MCF 10A (cell line): ENCODE measurements at regions not wholly inside any gene's neighbourhood (a gene's known extent, or its start where the extent isn't known, plus 50 kb on each side); places are given as distances from the start of the nearest gene placed in this dataset.

Experiments
- BruUV-seq: library from RNA; stranded (reverse); fragments of 400-500 nt; replicated peaks from 2 replicates; lab custom pipeline; 2021; lab: Mats Ljungman, UMichigan
- CTCF ChIA-PET: fragments of 300-600 bp; sonication (Branson Sonifier 250); formaldehyde crosslinking; extraction: SDS; loops from one replicate; lab custom pipeline; 2021; ENCODE audit warnings: antibody characterized with exemption, inconsistent platforms; lab: Yijun Ruan, JAX
- POLR2A ChIA-PET: fragments of 300-600, 350-650 bp; sonication (Branson Sonifier 250); formaldehyde crosslinking; extraction: SDS; loops from one replicate; lab custom pipeline; 2020; ENCODE audit warnings: antibody characterized with exemption, inconsistent platforms; lab: Yijun Ruan, JAX
- DNase-seq: peaks from one replicate; pipeline ENCODE4 v3.0.0-alpha.2; 2018; ENCODE audit not compliant: unreplicated experiment
- H3K27ac Mint-ChIP-seq: one replicate; pipeline ENCODE4 v1.8.0; 2022; ENCODE audit warnings: mild to moderate bottlenecking, low read depth, mixed read lengths; ENCODE audit not compliant: unreplicated experiment
- H3K27me3 Mint-ChIP-seq: one replicate; pipeline ENCODE4 v1.8.0; 2022; ENCODE audit warnings: mixed read lengths; ENCODE audit not compliant: insufficient read depth, unreplicated experiment
- H3K36me3 Mint-ChIP-seq: one replicate; pipeline ENCODE4 v1.8.0; 2022; ENCODE audit warnings: mild to moderate bottlenecking, moderate library complexity, mixed read lengths; ENCODE audit not compliant: insufficient read depth, unreplicated experiment
- H3K4me1 Mint-ChIP-seq: one replicate; pipeline ENCODE4 v1.8.0; 2022; ENCODE audit warnings: mixed read lengths; ENCODE audit not compliant: insufficient read depth, unreplicated experiment
- H3K4me3 Mint-ChIP-seq: one replicate; pipeline ENCODE4 v1.8.0; 2022; ENCODE audit warnings: mild to moderate bottlenecking, moderate library complexity, mixed read lengths; ENCODE audit not compliant: unreplicated experiment
- H3K9me3 Mint-ChIP-seq: one replicate; pipeline ENCODE4 v1.8.0; 2022; ENCODE audit warnings: mixed read lengths; ENCODE audit not compliant: unreplicated experiment
- CTCF ChIP-seq: fragments of 200-600 bp; IDR thresholded peaks from one replicate; pipeline ENCODE4 v1.8.0; 2022; ENCODE audit warnings: antibody characterized with exemption, mild to moderate bottlenecking; ENCODE audit not compliant: unreplicated experiment
- intact Hi-C: fragments of 100-400 bp; cut with micrococcal nuclease; formaldehyde crosslinking; loops from 2 replicates; pipeline ENCODE4 v1.14.1; 2022

GRCh38 chr1:240672132-240672811, 60.3 kb upstream of the GREM2 start:
- ChIA-PET CTCF (interaction anchor here (0.5 to 1.7 kb wide), 9 partner anchors 12 to 481 kb away, joined by 3 to 6 read pairs (median 3); no protein-coding TSS in a partner anchor), POLR2A (interaction anchor here (1.2 kb wide), 1 partner anchor 20 kb away, joined by 5 read pairs; no protein-coding TSS in a partner anchor)
- H3K4me1 Mint-ChIP-seq = no peaks in the 10 kb centered on the region
- intact Hi-C loops = loop anchor here (5.0 kb wide), 1 partner anchor 50 kb away; no protein-coding TSS in a partner anchor
- BruUV-seq = no TSS peak
- H3K9me3 Mint-ChIP-seq = no peaks in the 10 kb centered on the region
- no peaks in the 10 kb centered on the region for H3K27me3 Mint-ChIP-seq
- H3K4me3 Mint-ChIP-seq = no peak overlapping the region
- H3K36me3 Mint-ChIP-seq = no peaks in the 10 kb centered on the region
- DNase-seq = no peak
- H3K27ac Mint-ChIP-seq = no peak overlapping the region
- no peak for TF ChIP-seq CTCF

- H3K4me3 Mint-ChIP-seq = no peak overlapping the region
- BruUV-seq = no TSS peak
- ChIA-PET POLR2A (no interaction called here), CTCF (interaction anchor here (0.6 to 1.6 kb wide), 4 partner anchors 19 to 555 kb away, joined by 3 to 5 read pairs (median 4); no protein-coding TSS in a partner anchor)
- H3K27me3 Mint-ChIP-seq = no peaks in the 10 kb centered on the region
- no peaks in the 10 kb centered on the region for H3K4me1 Mint-ChIP-seq
- no peaks in the 10 kb centered on the region for H3K9me3 Mint-ChIP-seq
- H3K36me3 Mint-ChIP-seq = no peaks in the 10 kb centered on the region
- H3K27ac Mint-ChIP-seq = no peak overlapping the region
- no peak for DNase-seq
- TF ChIP-seq CTCF = no peak
- intact Hi-C loops = no loop called here
Measured at GRCh38 chr1:240667351-240667750, 55.4 kb upstream of the GREM2 start.

- Mint-ChIP-seq H3K27ac (no peak overlapping the region), H3K4me1 (no peaks in the 10 kb centered on the region), H3K4me3 (no peak overlapping the region), H3K9me3 (no peaks in the 10 kb centered on the region), H3K27me3 (no peaks in the 10 kb centered on the region), H3K36me3 (no peaks in the 10 kb centered on the region)
- no peak for TF ChIP-seq CTCF
- ChIA-PET POLR2A (no interaction called here), CTCF (interaction anchor here (0.6 to 1.6 kb wide), 3 partner anchors 20 to 555 kb away, joined by 3 to 5 read pairs (median 4); no protein-coding TSS in a partner anchor)
- DNase-seq = no peak
- BruUV-seq = no TSS peak
- intact Hi-C loops = no loop called here
Measured at GRCh38 chr1:240666568-240667198, 54.7 kb upstream of the GREM2 start.

- Mint-ChIP-seq H3K36me3 (no peaks in the 10 kb centered on the region), H3K4me1 (no peaks in the 10 kb centered on the region), H3K27ac (no peak overlapping the region), H3K27me3 (no peaks in the 10 kb centered on the region), H3K4me3 (no peak overlapping the region), H3K9me3 (no peaks in the 10 kb centered on the region)
- DNase-seq = no peak
- CTCF ChIA-PET = interaction anchor here (0.6 to 2.3 kb wide), 4 partner anchors 14 to 549 kb away, joined by 3 to 15 read pairs (median 4); no protein-coding TSS in a partner anchor
- POLR2A ChIA-PET = no interaction called here
- intact Hi-C loops = no loop called here
- no TSS peak for BruUV-seq
- no peak for TF ChIP-seq CTCF
Measured at GRCh38 chr1:240663169-240663879, 51.4 kb upstream of the GREM2 start.
